Uterus (tissue), 2 donors: ENCODE measurements at regions not wholly inside any gene's neighbourhood (a gene's known extent, or its start where the extent isn't known, plus 50 kb on each side); places are given as distances from the start of the nearest gene placed in this dataset.

Source experiments
- POLR2A ChIP-seq, 2 donors: fragments of 450-650 bp; IDR thresholded peaks; one replicate each; pipeline ENCODE4 v1.6.1; 2016; ENCODE audit warnings: antibody characterized with exemption in 2 of 2, mild to moderate bottlenecking in 1 of 2, moderate library complexity in 1 of 2
- TF ChIP-seq, protein P1 (sequence below), 4 experiments: fragments of 200-600 bp in 2 of 4; fragments of 450-650 bp in 2 of 4; sonication (generic) in 2 of 4; IDR thresholded peaks; one replicate each; pipeline ENCODE4 v1.5.1; 2016 to 2019; ENCODE audit warnings: antibody characterized with exemption in 4 of 4, mild to moderate bottlenecking in 2 of 4, moderate library complexity in 1 of 4

- TF ChIP-seq, protein P1, sequence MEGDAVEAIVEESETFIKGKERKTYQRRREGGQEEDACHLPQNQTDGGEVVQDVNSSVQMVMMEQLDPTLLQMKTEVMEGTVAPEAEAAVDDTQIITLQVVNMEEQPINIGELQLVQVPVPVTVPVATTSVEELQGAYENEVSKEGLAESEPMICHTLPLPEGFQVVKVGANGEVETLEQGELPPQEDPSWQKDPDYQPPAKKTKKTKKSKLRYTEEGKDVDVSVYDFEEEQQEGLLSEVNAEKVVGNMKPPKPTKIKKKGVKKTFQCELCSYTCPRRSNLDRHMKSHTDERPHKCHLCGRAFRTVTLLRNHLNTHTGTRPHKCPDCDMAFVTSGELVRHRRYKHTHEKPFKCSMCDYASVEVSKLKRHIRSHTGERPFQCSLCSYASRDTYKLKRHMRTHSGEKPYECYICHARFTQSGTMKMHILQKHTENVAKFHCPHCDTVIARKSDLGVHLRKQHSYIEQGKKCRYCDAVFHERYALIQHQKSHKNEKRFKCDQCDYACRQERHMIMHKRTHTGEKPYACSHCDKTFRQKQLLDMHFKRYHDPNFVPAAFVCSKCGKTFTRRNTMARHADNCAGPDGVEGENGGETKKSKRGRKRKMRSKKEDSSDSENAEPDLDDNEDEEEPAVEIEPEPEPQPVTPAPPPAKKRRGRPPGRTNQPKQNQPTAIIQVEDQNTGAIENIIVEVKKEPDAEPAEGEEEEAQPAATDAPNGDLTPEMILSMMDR (IDR thresholded peaks at IDR 0.05) = no peak
- TF ChIP-seq POLR2A (IDR thresholded peaks at IDR 0.05) = no peak
Observed at GRCh38 chr18:67840379-67840778, 323.9 kb upstream of the DSEL start.
